ENCODE measurements at regions not wholly inside any gene's neighbourhood (a gene's known extent, or its start where the extent isn't known, plus 50 kb on each side); places are given as distances from the start of the nearest gene placed in this dataset.

- TF ChIP-seq CTCF (IDR thresholded peaks at IDR 0.05 in 2 of 3, conservative IDR thresholded peaks at IDR 0.05 in 1 of 3; ENCODE audit: insufficient read depth in 2 of 3, low read depth in 1 of 3, low read length in 3 of 3) (no peak), NR3C1 (CRISPR knock-in tag; IDR thresholded peaks at IDR 0.05) (no peak), NRF1 (conservative IDR thresholded peaks at IDR 0.05 in 1 of 2, IDR thresholded peaks at IDR 0.05 in 1 of 2) (no peak), MXD1 (CRISPR knock-in tag; IDR thresholded peaks at IDR 0.05; ENCODE audit: borderline replicate concordance, poor library complexity, severe bottlenecking) (no peak), YY1 (IDR thresholded peaks at IDR 0.05; ENCODE audit: borderline replicate concordance in 1 of 3, control insufficient read depth in 1 of 3, extremely low read depth in 1 of 3, insufficient read depth in 3 of 3, insufficient read length in 1 of 3, insufficient replicate concordance in 2 of 3, low read depth in 1 of 3, low read length in 2 of 3) (no peak), ESRRA (IDR thresholded peaks at IDR 0.05; ENCODE audit: borderline replicate concordance, low read depth) (no peak), MLX (CRISPR knock-in tag; conservative IDR thresholded peaks at IDR 0.05) (no peak)
Observed at GRCh38 chr13:110037925-110038573, 251.7 kb upstream of the IRS2 start.
